A549 (cell line): ENCODE measurements at regions not wholly inside any gene's neighbourhood (a gene's known extent, or its start where the extent isn't known, plus 50 kb on each side); places are given as distances from the start of the nearest gene placed in this dataset.

Experiments
- ATAC-seq, 2 experiments: fragments of 200-7000 bp in 1 of 2; fragments of >200 bp in 1 of 2; cut with Nextera tagmentation in 1 of 2; cut with Tn5 transposase in 1 of 2; 3 replicates each; pipeline versions ENCODE4 v1.8.0 to v1.9.1; 2018 to 2020; ENCODE audit warnings: mild to moderate bottlenecking in 1 of 2, moderate library complexity in 1 of 2
- CTCF ChIA-PET: fragments of 300-600 bp; sonication (Branson Sonifier 250); formaldehyde crosslinking; extraction: SDS; loops from one replicate; lab custom pipeline; 2021; ENCODE audit warnings: antibody characterized with exemption, inconsistent platforms; lab: Yijun Ruan, JAX
- POLR2A ChIA-PET: fragments of 350-600 bp; formaldehyde crosslinking; extraction: SDS; loops from one replicate; lab custom pipeline; 2021; ENCODE audit warnings: antibody characterized with exemption, inconsistent platforms; lab: Yijun Ruan, JAX
- DNase-seq, 2 experiments: peaks; one replicate each; pipeline versions ENCODE4 v3.0.0 to v3.0.0-alpha.2; 2011 to 2016; ENCODE audit warnings: low read depth in 1 of 2, low spot score in 1 of 2
- FAIRE-seq: peaks from 2 replicates; lab custom pipeline; 2011; peaks lifted over from hg19 to GRCh38; lab: Jason Lieb, UNC
- H3K27ac ChIP-seq, 2 experiments: fragments of >200 bp; sonication (Bioruptor Twin); formaldehyde crosslinking; 3 replicates each; pipeline ENCODE4 v1.5.1; 2016 to 2017
- H3K4me1 ChIP-seq: fragments of >200 bp; sonication (Bioruptor Twin); formaldehyde crosslinking; 3 replicates; pipeline ENCODE4 v1.6.1; 2016
- H3K4me2 ChIP-seq: fragments of >200 bp; sonication (Bioruptor Twin); formaldehyde crosslinking; 3 replicates; pipeline ENCODE4 v1.6.1; 2016
- H3K4me3 ChIP-seq: fragments of >200 bp; sonication (Bioruptor Twin); formaldehyde crosslinking; 3 replicates; pipeline ENCODE4 v1.5.1; 2016
- H3K9me3 ChIP-seq: fragments of >200 bp; sonication (Bioruptor Twin); formaldehyde crosslinking; 3 replicates; pipeline ENCODE4 v1.6.1; 2016
- BHLHE40 ChIP-seq: IDR thresholded peaks from 2 replicates; pipeline ENCODE4 v1.6.1; 2012; ENCODE audit warnings: low read depth, low read length, inconsistent platforms
- CBX8 ChIP-seq: fragments of 200-600 bp; sonication (generic); IDR thresholded peaks from 2 replicates; pipeline ENCODE4 v1.6.1; 2016
- CEBPB ChIP-seq, 2 experiments: fragments of >200 bp in 1 of 2; sonication (Bioruptor Twin) in 1 of 2; formaldehyde crosslinking in 1 of 2; IDR thresholded peaks; 2 replicates each; pipeline ENCODE4 v1.6.1; 2012 to 2016
- EHF ChIP-seq: fragments of 250-450 bp; sonication (Bioruptor Pico); IDR thresholded peaks from 2 replicates; pipeline ENCODE4 v1.5.0; 2020; ENCODE audit warnings: mild to moderate bottlenecking
- EHMT2 ChIP-seq: fragments of 200-600 bp; sonication (generic); IDR thresholded peaks from 2 replicates; pipeline ENCODE4 v1.6.1; 2016; ENCODE audit warnings: antibody characterized with exemption, low read depth, mild to moderate bottlenecking, moderate library complexity
- EP300 ChIP-seq, 2 experiments: fragments of >200 bp; sonication (Bioruptor Twin); formaldehyde crosslinking; IDR thresholded peaks; 2 replicates in 1 of 2; 3 replicates in 1 of 2; pipeline ENCODE4 v1.6.1; 2016 to 2017
- FOSB ChIP-seq: fragments of 250-450 bp; sonication (Bioruptor Pico); IDR thresholded peaks from 2 replicates; pipeline ENCODE4 v1.5.0; 2020; ENCODE audit warnings: mild to moderate bottlenecking, moderate library complexity
- FOXS1 ChIP-seq: fragments of 250-450 bp; sonication (Bioruptor Pico); IDR thresholded peaks from 2 replicates; pipeline ENCODE4 v1.5.0; 2020; ENCODE audit warnings: mild to moderate bottlenecking, moderate library complexity
- HOXA7 ChIP-seq: fragments of 250-450 bp; sonication (Bioruptor Pico); IDR thresholded peaks from 2 replicates; pipeline ENCODE4 v1.5.0; 2020; ENCODE audit warnings: mild to moderate bottlenecking, moderate library complexity
- HOXB13 ChIP-seq: fragments of 250-450 bp; sonication (Bioruptor Pico); IDR thresholded peaks from 2 replicates; pipeline ENCODE4 v1.5.0; 2020; ENCODE audit warnings: low read depth, mild to moderate bottlenecking, moderate library complexity
- HOXB5 ChIP-seq: fragments of 250-450 bp; sonication (Bioruptor Pico); IDR thresholded peaks from 2 replicates; pipeline ENCODE4 v1.5.0; 2020; ENCODE audit warnings: mild to moderate bottlenecking, moderate library complexity
- MAFK ChIP-seq: fragments of 450-650 bp; IDR thresholded peaks from 2 replicates; pipeline ENCODE4 v1.6.1; 2014; ENCODE audit not compliant: partially characterized antibody
- MAZ ChIP-seq: fragments of 150-350 bp; IDR thresholded peaks from 2 replicates; pipeline ENCODE4 v1.6.1; 2014; ENCODE audit warnings: antibody characterized with exemption, low read depth, low read length, borderline replicate concordance
- MYC ChIP-seq: IDR thresholded peaks from 2 replicates; pipeline ENCODE4 v1.6.1; 2012; ENCODE audit warnings: mild to moderate bottlenecking, inconsistent platforms, low read length, improper control_type of control experiment, borderline replicate concordance
- NFE2L2 ChIP-seq: fragments of 150-350 bp; conservative IDR thresholded peaks from 2 replicates; pipeline ENCODE4 v1.6.1; 2014; ENCODE audit warnings: low read length
- NR3C1 ChIP-seq: fragments of >200 bp; sonication (Bioruptor Twin); formaldehyde crosslinking; IDR thresholded peaks from 3 replicates; pipeline ENCODE4 v1.6.1; 2017
- POLR2AphosphoS2 ChIP-seq: conservative IDR thresholded peaks from 2 replicates; pipeline ENCODE4 v1.6.1; 2012; ENCODE audit warnings: low read length, improper control_type of control experiment, inconsistent platforms
- RAD21 ChIP-seq, 2 experiments: fragments of >200 bp in 1 of 2; sonication (Bioruptor Twin) in 1 of 2; formaldehyde crosslinking in 1 of 2; IDR thresholded peaks in 1 of 2; conservative IDR thresholded peaks in 1 of 2; 2 replicates in 1 of 2; 3 replicates in 1 of 2; pipeline ENCODE4 v1.6.1; 2012 to 2018; ENCODE audit warnings: inconsistent platforms in 1 of 2
- SMC3 ChIP-seq: fragments of >200 bp; sonication (Bioruptor Twin); formaldehyde crosslinking; IDR thresholded peaks from 3 replicates; pipeline ENCODE4 v1.6.1; 2018; ENCODE audit warnings: inconsistent platforms
- TFCP2L1 ChIP-seq: fragments of 250-450 bp; sonication (Bioruptor Pico); IDR thresholded peaks from 2 replicates; pipeline ENCODE4 v1.5.0; 2021; ENCODE audit warnings: mild to moderate bottlenecking
- TP53 ChIP-seq: fragments of 250-450 bp; sonication (Bioruptor Pico); IDR thresholded peaks from 2 replicates; pipeline ENCODE4 v1.5.0; 2021; ENCODE audit warnings: mild to moderate bottlenecking, moderate library complexity
- ZFP36 ChIP-seq: fragments of 450-650 bp; IDR thresholded peaks from 2 replicates; pipeline ENCODE4 v1.6.1; 2014; ENCODE audit warnings: borderline replicate concordance; ENCODE audit not compliant: partially characterized antibody
- ZSCAN20 ChIP-seq: fragments of 250-450 bp; sonication (Bioruptor Pico); IDR thresholded peaks from 2 replicates; pipeline ENCODE4 v1.8.0; 2022; ENCODE audit warnings: mild to moderate bottlenecking, moderate library complexity
- WGBS: methylation state at CpG from one replicate; pipeline ENCODE4 v1.1.6; 2017; ENCODE audit errors: missing lambda C conversion rate; 5-methylcytosine and 5-hydroxymethylcytosine counted together
- TF ChIP-seq, protein P1 (sequence below): fragments of 250-450 bp; sonication (Bioruptor Pico); IDR thresholded peaks from 2 replicates; pipeline ENCODE4 v1.5.0; 2020; ENCODE audit warnings: low read depth, mild to moderate bottlenecking, moderate library complexity
- TF ChIP-seq, protein P2 (sequence below): fragments of 450-650 bp; IDR thresholded peaks from 2 replicates; pipeline ENCODE4 v1.6.1; 2014; ENCODE audit warnings: antibody characterized with exemption
- TF ChIP-seq, protein P3 (sequence below): fragments of 250-450 bp; sonication (Bioruptor Pico); IDR thresholded peaks from 2 replicates; pipeline ENCODE4 v1.5.0; 2021; ENCODE audit warnings: mild to moderate bottlenecking, moderate library complexity, borderline replicate concordance

DNA sequence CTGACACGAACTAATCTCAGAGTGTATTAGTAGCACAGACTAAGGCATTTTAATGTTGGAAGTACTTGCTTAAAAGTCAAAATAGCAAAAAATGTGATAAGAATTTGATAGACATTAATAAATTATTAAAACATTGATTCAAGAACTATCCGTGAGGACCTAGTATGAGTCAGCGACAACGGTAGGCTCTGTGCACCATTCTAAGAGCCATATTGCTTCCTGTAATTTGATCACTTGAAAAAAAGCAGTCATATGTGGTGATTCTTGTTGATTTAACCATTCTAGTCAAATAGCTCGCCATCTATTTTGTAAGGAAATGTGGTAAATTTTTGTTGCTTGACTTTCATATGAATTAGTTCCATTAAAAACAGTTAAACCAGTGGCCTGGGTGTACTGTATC, 534.9 kb upstream of the ARRDC4 start:
- no peak for TF ChIP-seq HOXB13
- TF ChIP-seq MAFK: no peak
- no peak for TF ChIP-seq MAZ
- Histone ChIP-seq H3K4me2 (no peak overlapping the region), H3K27ac (no peak overlapping the region), H3K4me1 (no peaks in the 10 kb centered on the region), H3K9me3 (peaks cover 3% of the 10 kb centered on the region; the same call in 1 of the 3 replicates), H3K4me3 (no peak overlapping the region)
- ChIA-PET POLR2A (no interaction called here), CTCF (interaction anchor here (0.9 kb wide), 1 partner anchor 24 kb away, joined by 3 read pairs; no protein-coding TSS in a partner anchor)
- FAIRE-seq (no peak), DNase-seq (no peak), ATAC-seq (no peak)
- 20% methylated on average over 5 of the region's 5 CpGs for WGBS

DNA sequence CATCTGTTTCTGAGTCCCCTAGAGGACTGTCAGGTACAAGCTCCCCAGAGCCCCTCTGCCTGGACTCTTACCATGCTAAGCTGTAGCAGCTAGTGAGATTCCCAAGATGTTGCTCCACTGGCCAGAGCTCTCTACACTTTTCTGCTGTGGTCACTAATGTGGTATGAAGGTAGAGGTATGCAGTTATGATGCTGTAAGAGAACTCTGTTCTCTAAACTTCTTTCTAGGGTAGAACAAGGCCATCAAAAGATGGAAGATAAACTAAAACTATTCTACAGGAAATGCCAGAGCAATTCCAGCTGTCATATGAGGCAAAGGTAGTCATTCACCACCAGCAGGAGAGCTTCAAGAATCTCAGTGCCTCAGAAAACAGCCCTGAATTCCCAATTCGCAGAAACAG, 517.4 kb upstream of the ARRDC4 start:
- peaks cover 2% of the 10 kb centered on the region; the same call in 1 of the 3 replicates for H3K9me3 ChIP-seq
- WGBS: 0% methylated on average over 1 of the region's 1 CpG
- no peak for FAIRE-seq
- no peaks in the 10 kb centered on the region for H3K4me1 ChIP-seq
- no peak overlapping the region for H3K4me3 ChIP-seq
- no peak for ATAC-seq
- ChIA-PET CTCF (no interaction called here), POLR2A (no interaction called here)
- no peak overlapping the region for H3K4me2 ChIP-seq
- no peak for DNase-seq
- TF ChIP-seq ZSCAN20 (CRISPR knock-in tag) (no peak), SMC3 (no peak), HOXB13 (no peak), CBX8 (no peak), TFCP2L1 (CRISPR knock-in tag) (no peak), ZFP36 (no peak), EHF (CRISPR knock-in tag) (no peak), NFE2L2 (no peak), POLR2AphosphoS2 (no peak)
- TF ChIP-seq, protein P1, sequence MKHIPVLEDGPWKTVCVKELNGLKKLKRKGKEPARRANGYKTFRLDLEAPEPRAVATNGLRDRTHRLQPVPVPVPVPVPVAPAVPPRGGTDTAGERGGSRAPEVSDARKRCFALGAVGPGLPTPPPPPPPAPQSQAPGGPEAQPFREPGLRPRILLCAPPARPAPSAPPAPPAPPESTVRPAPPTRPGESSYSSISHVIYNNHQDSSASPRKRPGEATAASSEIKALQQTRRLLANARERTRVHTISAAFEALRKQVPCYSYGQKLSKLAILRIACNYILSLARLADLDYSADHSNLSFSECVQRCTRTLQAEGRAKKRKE (CRISPR knock-in tag): no peak
- TF ChIP-seq, protein P2, sequence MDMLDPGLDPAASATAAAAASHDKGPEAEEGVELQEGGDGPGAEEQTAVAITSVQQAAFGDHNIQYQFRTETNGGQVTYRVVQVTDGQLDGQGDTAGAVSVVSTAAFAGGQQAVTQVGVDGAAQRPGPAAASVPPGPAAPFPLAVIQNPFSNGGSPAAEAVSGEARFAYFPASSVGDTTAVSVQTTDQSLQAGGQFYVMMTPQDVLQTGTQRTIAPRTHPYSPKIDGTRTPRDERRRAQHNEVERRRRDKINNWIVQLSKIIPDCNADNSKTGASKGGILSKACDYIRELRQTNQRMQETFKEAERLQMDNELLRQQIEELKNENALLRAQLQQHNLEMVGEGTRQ: no peak
- no peak overlapping the region for H3K27ac ChIP-seq

DNA sequence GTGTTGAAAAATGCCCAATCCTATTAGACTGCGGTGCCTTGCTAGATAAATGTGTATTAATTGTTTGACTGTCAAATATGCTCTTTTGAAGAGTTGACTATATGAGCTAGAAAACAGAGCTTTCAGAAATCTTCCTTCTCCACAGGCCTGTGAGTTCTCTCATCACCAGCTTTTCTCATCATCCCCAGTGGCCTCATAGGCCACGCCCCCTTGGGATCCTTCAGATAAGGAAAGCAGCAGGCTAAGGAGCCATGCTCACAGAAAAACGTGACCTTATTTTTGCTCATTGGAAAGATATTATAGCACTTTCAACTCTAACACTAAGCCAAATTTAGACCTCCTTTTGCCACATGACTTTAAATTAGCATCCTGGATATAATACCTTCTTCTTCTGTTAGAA, 514.4 kb upstream of the ARRDC4 start:
- FAIRE-seq: no peak
- 23% methylated on average over 3 of the region's 3 CpGs for WGBS
- H3K27ac ChIP-seq: no peak overlapping the region

DNA sequence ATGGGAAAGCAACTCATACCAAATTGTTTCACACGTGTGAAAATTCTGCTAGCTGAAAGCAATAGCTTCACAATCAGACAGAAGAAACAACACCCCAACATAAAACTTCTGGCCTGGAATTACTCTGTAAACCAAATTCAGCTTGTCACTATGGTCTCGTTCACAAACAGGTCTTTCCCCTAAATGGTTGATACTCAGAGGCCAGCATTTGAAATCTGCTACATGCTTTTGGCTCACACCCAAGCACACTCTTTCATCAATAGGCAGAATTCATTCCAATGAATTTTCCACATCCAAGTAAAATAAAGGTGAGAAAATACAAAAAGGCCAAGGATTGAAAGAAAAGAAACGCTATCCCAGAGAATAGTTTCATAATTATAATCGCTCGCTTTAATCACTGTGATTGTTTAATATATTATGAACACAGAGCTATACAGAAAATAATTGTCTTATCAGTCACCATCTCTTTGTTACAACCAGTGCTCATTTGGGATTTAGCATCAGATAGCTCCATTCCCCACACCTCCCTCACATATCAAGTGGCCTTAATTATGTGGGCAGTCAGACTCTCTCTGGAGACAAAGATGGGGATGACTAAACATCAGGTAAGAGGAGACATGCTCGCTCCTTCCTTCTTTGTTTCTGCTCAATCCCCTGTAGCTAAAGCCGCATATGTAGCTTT, 503.8 kb upstream of the ARRDC4 start:
- CTCF ChIA-PET: no interaction called here
- Histone ChIP-seq H3K4me2 (no peak overlapping the region), H3K27ac (no peak overlapping the region), H3K9me3 (no peaks in the 10 kb centered on the region; the same call in 2 of the 3 replicates), H3K4me1 (no peaks in the 10 kb centered on the region), H3K4me3 (no peak overlapping the region)
- WGBS: 35% methylated on average over 7 of the region's 7 CpGs
- no peak for TF ChIP-seq ZSCAN20 (CRISPR knock-in tag)
- no peak for TF ChIP-seq MAFK
- TF ChIP-seq EHMT2: no peak
- TF ChIP-seq EP300 (IDR thresholded peaks at IDR 0.05): no peak
- no peak for TF ChIP-seq BHLHE40
- TF ChIP-seq, protein P3, sequence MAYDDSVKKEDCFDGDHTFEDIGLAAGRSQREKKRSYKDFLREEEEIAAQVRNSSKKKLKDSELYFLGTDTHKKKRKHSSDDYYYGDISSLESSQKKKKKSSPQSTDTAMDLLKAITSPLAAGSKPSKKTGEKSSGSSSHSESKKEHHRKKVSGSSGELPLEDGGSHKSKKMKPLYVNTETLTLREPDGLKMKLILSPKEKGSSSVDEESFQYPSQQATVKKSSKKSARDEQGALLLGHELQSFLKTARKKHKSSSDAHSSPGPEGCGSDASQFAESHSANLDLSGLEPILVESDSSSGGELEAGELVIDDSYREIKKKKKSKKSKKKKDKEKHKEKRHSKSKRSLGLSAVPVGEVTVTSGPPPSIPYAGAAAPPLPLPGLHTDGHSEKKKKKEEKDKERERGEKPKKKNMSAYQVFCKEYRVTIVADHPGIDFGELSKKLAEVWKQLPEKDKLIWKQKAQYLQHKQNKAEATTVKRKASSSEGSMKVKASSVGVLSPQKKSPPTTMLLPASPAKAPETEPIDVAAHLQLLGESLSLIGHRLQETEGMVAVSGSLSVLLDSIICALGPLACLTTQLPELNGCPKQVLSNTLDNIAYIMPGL: no peak
- no peak for TF ChIP-seq CEBPB (IDR thresholded peaks at IDR 0.05)
- no peak for TF ChIP-seq MYC
- TF ChIP-seq HOXA7 (CRISPR knock-in tag): no peak
- no peak for TF ChIP-seq NR3C1
- DNase-seq (no peak), ATAC-seq (no peak), FAIRE-seq (no peak)
- POLR2A ChIA-PET: no interaction called here

More for the DNA sequence above, 514.4 kb upstream of the ARRDC4 start:
- Histone ChIP-seq H3K9me3 (peaks cover 2% of the 10 kb centered on the region; the same call in 1 of the 3 replicates), H3K4me1 (no peaks in the 10 kb centered on the region), H3K4me2 (no peak overlapping the region), H3K4me3 (no peak overlapping the region)
- ChIA-PET POLR2A (no interaction called here), CTCF (no interaction called here)
- DNase-seq: no peak
- TF ChIP-seq RAD21 (conservative IDR thresholded peaks at IDR 0.05 in 1 of 2, IDR thresholded peaks at IDR 0.05 in 1 of 2): no peak
- no peak for TF ChIP-seq TP53 (CRISPR knock-in tag)
- no peak for TF ChIP-seq HOXB5 (CRISPR knock-in tag)
- no peak for TF ChIP-seq FOXS1 (CRISPR knock-in tag)
- TF ChIP-seq HOXA7 (CRISPR knock-in tag): no peak
- TF ChIP-seq, protein P3: no peak
- TF ChIP-seq BHLHE40: no peak
- TF ChIP-seq FOSB: no peak
- no peak for ATAC-seq
